ENCODE measurements at regions not wholly inside any gene's neighbourhood (a gene's known extent, or its start where the extent isn't known, plus 50 kb on each side); places are given as distances from the start of the nearest gene placed in this dataset.
A peak's percentile ranks its signal among the peaks of the same experiment; 100 is the strongest.

DNA sequence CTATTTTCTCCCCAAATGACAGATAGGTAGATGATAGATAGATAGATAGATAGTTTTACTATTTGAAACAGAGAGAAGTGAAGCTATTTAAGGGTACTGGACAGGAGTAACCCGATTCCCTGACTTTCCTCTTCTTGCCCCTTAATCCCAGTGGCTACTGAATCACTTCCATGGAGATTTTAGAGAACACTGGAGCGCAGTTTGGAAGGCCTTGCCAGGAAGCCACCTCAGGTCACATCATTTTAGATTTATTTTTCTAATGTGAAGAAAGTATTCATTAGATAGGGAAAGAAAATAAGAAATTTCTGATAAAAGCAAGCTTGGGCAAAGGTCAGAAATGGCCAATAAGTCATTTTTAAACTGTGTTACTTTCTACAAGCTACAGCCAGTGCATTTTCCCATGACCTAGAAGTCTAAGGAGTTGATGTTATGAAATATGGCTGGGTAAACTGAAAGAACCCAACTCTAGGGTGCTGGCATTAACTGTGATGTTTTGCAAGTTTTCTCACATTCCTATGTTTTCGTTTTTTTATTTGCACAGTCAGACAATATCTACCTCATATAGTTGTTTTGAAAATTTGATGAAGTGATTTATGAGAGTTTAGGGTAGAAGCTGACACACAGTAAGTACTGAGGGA, 544.7 kb upstream of the PTGER4 start:
- H3F3A ChIP-seq (ENCODE audit: low read length, unreplicated experiment), result no peaks in the 10 kb centered on the region
- H4K20me1 ChIP-seq (ENCODE audit: low read length), result no peaks in the 10 kb centered on the region
- no peak for DNase-seq
- no TSS peak for BruUV-seq (replicated peaks)
- H2AFZ ChIP-seq (ENCODE audit: low read length), result no peak overlapping the region
- no peaks in the 10 kb centered on the region for H3K27me3 ChIP-seq (ENCODE audit: low read length)
- intact Hi-C loops (cut with micrococcal nuclease), result no loop called here
- H3K9ac ChIP-seq (ENCODE audit: low read length), result no peak overlapping the region
- ChIA-PET POLR2A (ENCODE audit: unreplicated experiment) (no interaction called here), CTCF (no interaction called here)
- no peaks in the 10 kb centered on the region for H3K4me1 ChIP-seq (ENCODE audit: insufficient read depth, low read length)
- H3K9me3 ChIP-seq (ENCODE audit: low read length), result no peaks in the 10 kb centered on the region
- no peak overlapping the region for H3K27ac ChIP-seq (ENCODE audit: low read length)
- H3K4me3 ChIP-seq (ENCODE audit: low read length), result no peak overlapping the region
- H3K36me3 ChIP-seq (ENCODE audit: low read depth, low read length), result no peaks in the 10 kb centered on the region
- no peak for TF ChIP-seq EZH2 (IDR thresholded peaks at IDR 0.05; ENCODE audit: low read length, unreplicated experiment)
- no peaks in the 10 kb centered on the region for H3K79me2 ChIP-seq (ENCODE audit: low read length)
- no peak overlapping the region for H3K4me2 ChIP-seq (ENCODE audit: low read length)
- no peak for ATAC-seq
- no peaks in the 10 kb centered on the region for H3K9me2 ChIP-seq (replicated peaks; ENCODE audit: low read length)

- no peak overlapping the region for H3K9ac ChIP-seq (ENCODE audit: low read length)
- H3F3A ChIP-seq (ENCODE audit: low read length, unreplicated experiment), result no peaks in the 10 kb centered on the region
- H3K4me1 ChIP-seq (ENCODE audit: insufficient read depth, low read length), result no peaks in the 10 kb centered on the region
- TF ChIP-seq EZH2phosphoT487 (IDR thresholded peaks at IDR 0.05; ENCODE audit: borderline replicate concordance, low read length) (no peak), CTCF (conservative IDR thresholded peaks at IDR 0.05; ENCODE audit: low read depth, low read length) (no peak), EZH2 (IDR thresholded peaks at IDR 0.05; ENCODE audit: low read length, unreplicated experiment) (no peak)
- POLR2A ChIA-PET (ENCODE audit: unreplicated experiment), result no interaction called here
- BruUV-seq (replicated peaks), result no TSS peak
- DNase-seq (peak; percentile 44), ATAC-seq (no peak)
- peaks cover 5% of the 10 kb centered on the region; the same call in 1 of the 2 replicates for H3K36me3 ChIP-seq (ENCODE audit: low read depth, low read length)
- no peak overlapping the region for H3K4me3 ChIP-seq (ENCODE audit: low read length)
- H3K27ac ChIP-seq (ENCODE audit: low read length), result no peak overlapping the region
- CTCF ChIA-PET, result no interaction called here
- H3K27me3 ChIP-seq (ENCODE audit: low read length), result no peaks in the 10 kb centered on the region
- H3K9me2 ChIP-seq (replicated peaks; ENCODE audit: low read length), result no peaks in the 10 kb centered on the region
- no peaks in the 10 kb centered on the region for H4K20me1 ChIP-seq (ENCODE audit: low read length)
- H2AFZ ChIP-seq (ENCODE audit: low read length), result no peak overlapping the region
- peaks cover 37% of the 10 kb centered on the region for H3K9me3 ChIP-seq (ENCODE audit: low read length)
- intact Hi-C loops (cut with micrococcal nuclease), result no loop called here
- H3K4me2 ChIP-seq (ENCODE audit: low read length), result no peak overlapping the region
- no peaks in the 10 kb centered on the region for H3K79me2 ChIP-seq (ENCODE audit: low read length)
Observed at GRCh38 chr5:40124367-40124766, 555.3 kb upstream of the PTGER4 start.

DNA sequence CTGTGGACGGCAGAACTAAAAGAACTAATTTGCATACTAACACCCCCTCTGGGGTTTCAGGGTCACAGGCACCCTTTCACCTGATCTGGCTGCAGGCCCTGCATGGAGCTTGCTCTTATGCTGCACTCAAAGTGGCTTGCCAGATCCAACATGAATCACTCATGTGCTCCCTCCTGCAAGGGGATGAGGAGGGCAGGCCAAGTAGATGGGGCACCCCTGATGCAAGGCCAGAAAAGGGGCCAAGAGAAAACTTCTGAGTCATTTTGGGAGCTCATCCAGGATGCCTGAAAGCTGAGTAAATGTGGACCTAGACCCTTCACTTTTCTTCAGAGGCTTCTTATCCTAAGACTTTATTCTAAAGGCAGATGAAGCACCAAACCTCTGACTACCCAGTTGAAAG, 558.5 kb upstream of the PTGER4 start:
- ATAC-seq (no peak), DNase-seq (no peak)
- TF ChIP-seq EZH2phosphoT487 (IDR thresholded peaks at IDR 0.05; ENCODE audit: borderline replicate concordance, low read length) (no peak), CTCF (conservative IDR thresholded peaks at IDR 0.05; ENCODE audit: low read depth, low read length) (no peak), EZH2 (IDR thresholded peaks at IDR 0.05; ENCODE audit: low read length, unreplicated experiment) (no peak)
- Histone ChIP-seq H3K4me3 (ENCODE audit: low read length) (no peak overlapping the region), H3K9me2 (replicated peaks; ENCODE audit: low read length) (no peaks in the 10 kb centered on the region), H3F3A (ENCODE audit: low read length, unreplicated experiment) (no peaks in the 10 kb centered on the region), H3K27me3 (ENCODE audit: low read length) (no peaks in the 10 kb centered on the region), H3K27ac (ENCODE audit: low read length) (no peak overlapping the region), H3K79me2 (ENCODE audit: low read length) (no peaks in the 10 kb centered on the region), H3K9me3 (ENCODE audit: low read length) (peaks cover 36% of the 10 kb centered on the region), H3K4me1 (ENCODE audit: insufficient read depth, low read length) (no peaks in the 10 kb centered on the region), H3K36me3 (ENCODE audit: low read depth, low read length) (peaks cover 5% of the 10 kb centered on the region; the same call in 1 of the 2 replicates), H3K4me2 (ENCODE audit: low read length) (no peak overlapping the region), H3K9ac (ENCODE audit: low read length) (no peak overlapping the region), H2AFZ (ENCODE audit: low read length) (no peak overlapping the region), H4K20me1 (ENCODE audit: low read length) (no peaks in the 10 kb centered on the region)
- intact Hi-C loops (cut with micrococcal nuclease), result no loop called here
- CTCF ChIA-PET, result interaction anchor here (0.6 kb wide), 1 partner anchor 563 kb away, joined by 5 read pairs; no protein-coding TSS in a partner anchor
- no TSS peak for BruUV-seq (replicated peaks)
- POLR2A ChIA-PET (ENCODE audit: unreplicated experiment), result no interaction called here
